ENCODE measurements at regions not wholly inside any gene's neighbourhood (a gene's known extent, or its start where the extent isn't known, plus 50 kb on each side); places are given as distances from the start of the nearest gene placed in this dataset.

DNA sequence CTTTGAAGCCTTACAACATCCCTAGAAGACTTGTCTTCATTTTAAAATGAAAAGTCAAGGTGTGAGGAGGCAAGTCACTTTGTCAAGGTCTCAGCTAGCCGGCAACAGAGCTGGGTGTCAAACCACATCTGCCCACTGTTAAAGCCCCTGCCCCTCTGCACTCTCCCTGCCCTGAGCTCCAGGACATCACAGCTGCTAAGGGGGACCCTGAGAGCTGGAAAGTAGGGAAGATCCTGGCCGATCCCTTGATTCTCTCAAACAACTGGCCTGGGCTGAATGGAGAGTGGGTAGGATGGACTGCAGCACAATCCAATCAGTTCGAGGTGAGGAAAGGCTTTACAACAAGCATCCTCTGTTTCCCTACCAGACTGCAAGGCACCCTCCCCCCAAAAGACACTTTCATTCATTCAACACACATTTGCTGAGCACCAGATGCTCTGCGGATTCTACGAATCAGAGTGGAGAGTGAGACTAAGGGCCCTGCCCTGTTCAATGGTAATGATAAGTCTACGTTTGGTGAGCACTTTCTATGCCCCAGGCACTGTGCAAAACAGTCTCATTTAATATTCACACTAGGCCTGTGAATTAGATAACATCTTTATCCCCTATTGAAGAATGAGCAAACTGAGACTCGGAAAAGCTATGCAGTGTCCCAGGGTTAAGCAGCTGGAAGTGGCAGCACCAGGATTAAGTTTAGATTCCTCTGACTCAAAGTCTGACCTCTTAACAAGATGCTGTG is 148.1 kb downstream of the HERPUD2 start:
- TF ChIP-seq, protein P1, sequence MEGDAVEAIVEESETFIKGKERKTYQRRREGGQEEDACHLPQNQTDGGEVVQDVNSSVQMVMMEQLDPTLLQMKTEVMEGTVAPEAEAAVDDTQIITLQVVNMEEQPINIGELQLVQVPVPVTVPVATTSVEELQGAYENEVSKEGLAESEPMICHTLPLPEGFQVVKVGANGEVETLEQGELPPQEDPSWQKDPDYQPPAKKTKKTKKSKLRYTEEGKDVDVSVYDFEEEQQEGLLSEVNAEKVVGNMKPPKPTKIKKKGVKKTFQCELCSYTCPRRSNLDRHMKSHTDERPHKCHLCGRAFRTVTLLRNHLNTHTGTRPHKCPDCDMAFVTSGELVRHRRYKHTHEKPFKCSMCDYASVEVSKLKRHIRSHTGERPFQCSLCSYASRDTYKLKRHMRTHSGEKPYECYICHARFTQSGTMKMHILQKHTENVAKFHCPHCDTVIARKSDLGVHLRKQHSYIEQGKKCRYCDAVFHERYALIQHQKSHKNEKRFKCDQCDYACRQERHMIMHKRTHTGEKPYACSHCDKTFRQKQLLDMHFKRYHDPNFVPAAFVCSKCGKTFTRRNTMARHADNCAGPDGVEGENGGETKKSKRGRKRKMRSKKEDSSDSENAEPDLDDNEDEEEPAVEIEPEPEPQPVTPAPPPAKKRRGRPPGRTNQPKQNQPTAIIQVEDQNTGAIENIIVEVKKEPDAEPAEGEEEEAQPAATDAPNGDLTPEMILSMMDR (conservative IDR thresholded peaks at IDR 0.05 in 1 of 2, IDR thresholded peaks at IDR 0.05 in 1 of 2; ENCODE audit: extremely low read depth in 1 of 2, insufficient read depth in 1 of 2, low read depth in 1 of 2, low read length in 2 of 2), result no peak
- no peak for TF ChIP-seq EZH2 (IDR thresholded peaks at IDR 0.05; ENCODE audit: borderline replicate concordance, low read length)

All from mammary epithelial cell (primary cell).